GM23338 (cell line): ENCODE measurements at regions not wholly inside any gene's neighbourhood (a gene's known extent, or its start where the extent isn't known, plus 50 kb on each side); places are given as distances from the start of the nearest gene placed in this dataset.

Experiments
- ATAC-seq: fragments of 200-7000 bp; cut with Tn5 transposase; 3 replicates; pipeline ENCODE4 v1.9.1; 2020
- DNase-seq: peaks from one replicate; pipeline ENCODE4 v3.0.0-alpha.2; 2015; ENCODE audit warnings: low spot score
- H2AFZ ChIP-seq: fragments of 200-600 bp; sonication (generic); 2 replicates; pipeline ENCODE4 v1.8.0; 2016; ENCODE audit warnings: antibody characterized with exemption, mild to moderate bottlenecking, moderate library complexity
- H3F3A ChIP-seq: fragments of 200-600 bp; sonication (generic); replicated peaks from 2 replicates; pipeline ENCODE4 v1.8.0; 2017; ENCODE audit warnings: antibody characterized with exemption, mixed run types, low read depth
- H3K27ac ChIP-seq: fragments of 200-600 bp; sonication (generic); 2 replicates; pipeline ENCODE4 v1.6.1; 2016; ENCODE audit warnings: low read depth
- H3K27me3 ChIP-seq: fragments of 200-600 bp; sonication (generic); 2 replicates; pipeline ENCODE4 v1.8.0; 2016; ENCODE audit warnings: mild to moderate bottlenecking, mixed run types, moderate library complexity; ENCODE audit not compliant: insufficient read depth
- H3K36me3 ChIP-seq: fragments of 200-600 bp; sonication (generic); 2 replicates; pipeline ENCODE4 v1.8.0; 2016; ENCODE audit warnings: mild to moderate bottlenecking; ENCODE audit not compliant: insufficient read depth
- H3K4me1 ChIP-seq: fragments of 200-600 bp; sonication (generic); 2 replicates; pipeline ENCODE4 v1.8.0; 2016; ENCODE audit warnings: mild to moderate bottlenecking, moderate library complexity; ENCODE audit not compliant: insufficient read depth
- H3K4me2 ChIP-seq: fragments of 200-600 bp; sonication (generic); 2 replicates; pipeline ENCODE4 v1.7.1; 2017; ENCODE audit warnings: mixed run types
- H3K4me3 ChIP-seq: fragments of 200-600 bp; sonication (generic); 2 replicates; pipeline ENCODE4 v1.6.1; 2016; ENCODE audit warnings: mixed run types
- H3K79me2 ChIP-seq: fragments of 200-600 bp; sonication (generic); replicated peaks from 2 replicates; pipeline ENCODE4 v1.8.0; 2017; ENCODE audit warnings: mild to moderate bottlenecking; ENCODE audit not compliant: insufficient read depth
- H3K9me2 ChIP-seq: fragments of 200-600 bp; sonication (generic); 2 replicates; pipeline ENCODE4 v1.8.0; 2017; ENCODE audit not compliant: insufficient read depth
- H4K20me1 ChIP-seq: fragments of 200-600 bp; sonication (generic); replicated peaks from 2 replicates; pipeline ENCODE4 v1.8.0; 2017; ENCODE audit warnings: mild to moderate bottlenecking; ENCODE audit not compliant: insufficient read depth
- H3K27ac Mint-ChIP-seq: 2 replicates; pipeline ENCODE4 v1.8.0; 2020; ENCODE audit warnings: inconsistent platforms, mild to moderate bottlenecking, moderate library complexity, mixed read lengths
- H3K27me3 Mint-ChIP-seq: 3 replicates; pipeline ENCODE4 v1.8.0; 2022; ENCODE audit warnings: low read depth, mild to moderate bottlenecking, moderate library complexity, mixed read lengths, inconsistent platforms; ENCODE audit not compliant: insufficient read depth, poor library complexity
- H3K36me3 Mint-ChIP-seq: 3 replicates; pipeline ENCODE4 v1.8.0; 2021; ENCODE audit warnings: low read depth, mild to moderate bottlenecking, inconsistent platforms, moderate library complexity, mixed read lengths
- H3K4me1 Mint-ChIP-seq: 3 replicates; pipeline ENCODE4 v1.8.0; 2020; ENCODE audit warnings: mild to moderate bottlenecking, inconsistent platforms, mixed read lengths
- H3K4me3 Mint-ChIP-seq: 3 replicates; pipeline ENCODE4 v1.8.0; 2021; ENCODE audit warnings: moderate library complexity, mild to moderate bottlenecking, inconsistent platforms, mixed read lengths
- H3K9me3 Mint-ChIP-seq: 3 replicates; pipeline ENCODE4 v1.8.0; 2020; ENCODE audit warnings: moderate library complexity, mild to moderate bottlenecking, inconsistent platforms, mixed read lengths
- CREB1 ChIP-seq: fragments of 250-450 bp; sonication (Bioruptor Pico); IDR thresholded peaks from 2 replicates; pipeline ENCODE4 v1.5.0; 2020; ENCODE audit warnings: low read depth, mild to moderate bottlenecking, moderate library complexity
- EZH2 ChIP-seq: fragments of 200-600 bp; sonication (generic); IDR thresholded peaks from one replicate; pipeline ENCODE4 v1.8.0; 2017; ENCODE audit warnings: antibody characterized with exemption, mild to moderate bottlenecking, low read depth; ENCODE audit not compliant: unreplicated experiment
- EZH2phosphoT487 ChIP-seq: fragments of 200-600 bp; sonication (generic); IDR thresholded peaks from one replicate; pipeline ENCODE4 v1.8.1; 2018; ENCODE audit warnings: antibody characterized with exemption; ENCODE audit not compliant: unreplicated experiment
- JUNB ChIP-seq: IDR thresholded peaks from one replicate; pipeline ENCODE4 v1.6.1; 2016; ENCODE audit warnings: antibody characterized with exemption; ENCODE audit not compliant: unreplicated experiment
- NANOG ChIP-seq: IDR thresholded peaks from 2 replicates; pipeline ENCODE4 v1.6.1; 2016; ENCODE audit warnings: antibody characterized with exemption, borderline replicate concordance
- STAT1 ChIP-seq: IDR thresholded peaks from one replicate; pipeline ENCODE4 v1.6.1; 2016; ENCODE audit warnings: antibody characterized with exemption; ENCODE audit not compliant: unreplicated experiment
- ZNF331 ChIP-seq: fragments of 250-450 bp; sonication (Bioruptor Pico); IDR thresholded peaks from 2 replicates; pipeline ENCODE4 v1.5.0; 2020; ENCODE audit warnings: low read depth, mild to moderate bottlenecking, moderate library complexity
- TF ChIP-seq, protein P1 (sequence below): fragments of 250-450 bp; sonication (Bioruptor Pico); IDR thresholded peaks from 2 replicates; pipeline ENCODE4 v1.5.0; 2020; ENCODE audit warnings: mild to moderate bottlenecking, moderate library complexity
- TF ChIP-seq, protein P2 (sequence below), 2 experiments: fragments of 200-600 bp in 1 of 2; sonication (generic) in 1 of 2; conservative IDR thresholded peaks; 2 replicates each; pipeline versions ENCODE4 v1.5.1 to v1.6.1; 2016 to 2017; ENCODE audit warnings: antibody characterized with exemption in 2 of 2, low read depth in 2 of 2, mild to moderate bottlenecking in 2 of 2, moderate library complexity in 1 of 2

DNA sequence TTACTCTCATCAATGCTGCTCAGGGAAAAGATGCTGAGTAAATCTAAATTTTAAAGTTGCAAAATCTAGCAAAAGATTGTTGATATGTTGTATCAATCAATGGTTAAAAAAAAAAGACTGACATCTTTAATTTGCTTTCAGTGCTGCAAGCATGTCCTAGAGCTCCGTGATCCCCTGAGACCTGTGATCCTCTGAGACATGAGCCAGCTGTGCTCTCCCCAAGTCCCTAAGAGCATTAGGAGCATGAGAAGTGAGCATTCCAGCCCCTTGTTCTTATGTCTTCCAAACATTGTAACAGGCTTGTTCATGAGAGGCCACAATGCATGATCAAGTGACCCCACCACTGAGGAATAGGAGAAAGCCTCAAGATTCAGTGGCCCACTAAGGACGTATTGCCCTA is 116.6 kb downstream of the DAD1 start (continued):
- TF ChIP-seq, protein P1, sequence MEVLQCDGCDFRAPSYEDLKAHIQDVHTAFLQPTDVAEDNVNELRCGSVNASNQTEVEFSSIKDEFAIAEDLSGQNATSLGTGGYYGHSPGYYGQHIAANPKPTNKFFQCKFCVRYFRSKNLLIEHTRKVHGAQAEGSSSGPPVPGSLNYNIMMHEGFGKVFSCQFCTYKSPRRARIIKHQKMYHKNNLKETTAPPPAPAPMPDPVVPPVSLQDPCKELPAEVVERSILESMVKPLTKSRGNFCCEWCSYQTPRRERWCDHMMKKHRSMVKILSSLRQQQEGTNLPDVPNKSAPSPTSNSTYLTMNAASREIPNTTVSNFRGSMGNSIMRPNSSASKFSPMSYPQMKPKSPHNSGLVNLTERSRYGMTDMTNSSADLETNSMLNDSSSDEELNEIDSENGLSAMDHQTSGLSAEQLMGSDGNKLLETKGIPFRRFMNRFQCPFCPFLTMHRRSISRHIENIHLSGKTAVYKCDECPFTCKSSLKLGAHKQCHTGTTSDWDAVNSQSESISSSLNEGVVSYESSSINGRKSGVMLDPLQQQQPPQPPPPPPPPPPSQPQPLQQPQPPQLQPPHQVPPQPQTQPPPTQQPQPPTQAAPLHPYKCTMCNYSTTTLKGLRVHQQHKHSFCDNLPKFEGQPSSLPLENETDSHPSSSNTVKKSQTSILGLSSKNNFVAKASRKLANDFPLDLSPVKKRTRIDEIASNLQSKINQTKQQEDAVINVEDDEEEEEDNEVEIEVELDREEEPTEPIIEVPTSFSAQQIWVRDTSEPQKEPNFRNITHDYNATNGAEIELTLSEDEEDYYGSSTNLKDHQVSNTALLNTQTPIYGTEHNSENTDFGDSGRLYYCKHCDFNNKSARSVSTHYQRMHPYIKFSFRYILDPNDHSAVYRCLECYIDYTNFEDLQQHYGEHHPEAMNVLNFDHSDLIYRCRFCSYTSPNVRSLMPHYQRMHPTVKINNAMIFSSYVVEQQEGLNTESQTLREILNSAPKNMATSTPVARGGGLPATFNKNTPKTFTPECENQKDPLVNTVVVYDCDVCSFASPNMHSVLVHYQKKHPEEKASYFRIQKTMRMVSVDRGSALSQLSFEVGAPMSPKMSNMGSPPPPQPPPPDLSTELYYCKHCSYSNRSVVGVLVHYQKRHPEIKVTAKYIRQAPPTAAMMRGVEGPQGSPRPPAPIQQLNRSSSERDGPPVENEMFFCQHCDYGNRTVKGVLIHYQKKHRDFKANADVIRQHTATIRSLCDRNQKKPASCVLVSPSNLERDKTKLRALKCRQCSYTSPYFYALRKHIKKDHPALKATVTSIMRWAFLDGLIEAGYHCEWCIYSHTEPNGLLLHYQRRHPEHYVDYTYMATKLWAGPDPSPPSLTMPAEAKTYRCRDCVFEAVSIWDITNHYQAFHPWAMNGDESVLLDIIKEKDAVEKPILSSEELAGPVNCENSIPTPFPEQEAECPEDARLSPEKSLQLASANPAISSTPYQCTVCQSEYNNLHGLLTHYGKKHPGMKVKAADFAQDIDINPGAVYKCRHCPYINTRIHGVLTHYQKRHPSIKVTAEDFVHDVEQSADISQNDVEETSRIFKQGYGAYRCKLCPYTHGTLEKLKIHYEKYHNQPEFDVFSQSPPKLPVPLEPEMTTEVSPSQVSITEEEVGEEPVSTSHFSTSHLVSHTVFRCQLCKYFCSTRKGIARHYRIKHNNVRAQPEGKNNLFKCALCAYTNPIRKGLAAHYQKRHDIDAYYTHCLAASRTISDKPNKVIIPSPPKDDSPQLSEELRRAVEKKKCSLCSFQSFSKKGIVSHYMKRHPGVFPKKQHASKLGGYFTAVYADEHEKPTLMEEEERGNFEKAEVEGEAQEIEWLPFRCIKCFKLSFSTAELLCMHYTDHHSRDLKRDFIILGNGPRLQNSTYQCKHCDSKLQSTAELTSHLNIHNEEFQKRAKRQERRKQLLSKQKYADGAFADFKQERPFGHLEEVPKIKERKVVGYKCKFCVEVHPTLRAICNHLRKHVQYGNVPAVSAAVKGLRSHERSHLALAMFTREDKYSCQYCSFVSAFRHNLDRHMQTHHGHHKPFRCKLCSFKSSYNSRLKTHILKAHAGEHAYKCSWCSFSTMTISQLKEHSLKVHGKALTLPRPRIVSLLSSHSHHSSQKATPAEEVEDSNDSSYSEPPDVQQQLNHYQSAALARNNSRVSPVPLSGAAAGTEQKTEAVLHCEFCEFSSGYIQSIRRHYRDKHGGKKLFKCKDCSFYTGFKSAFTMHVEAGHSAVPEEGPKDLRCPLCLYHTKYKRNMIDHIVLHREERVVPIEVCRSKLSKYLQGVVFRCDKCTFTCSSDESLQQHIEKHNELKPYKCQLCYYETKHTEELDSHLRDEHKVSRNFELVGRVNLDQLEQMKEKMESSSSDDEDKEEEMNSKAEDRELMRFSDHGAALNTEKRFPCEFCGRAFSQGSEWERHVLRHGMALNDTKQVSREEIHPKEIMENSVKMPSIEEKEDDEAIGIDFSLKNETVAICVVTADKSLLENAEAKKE (CRISPR knock-in tag): no peak
- TF ChIP-seq CREB1 (CRISPR knock-in tag): no peak
- TF ChIP-seq NANOG: no peak
- no peak for TF ChIP-seq EZH2phosphoT487
- no peak for TF ChIP-seq JUNB

DNA sequence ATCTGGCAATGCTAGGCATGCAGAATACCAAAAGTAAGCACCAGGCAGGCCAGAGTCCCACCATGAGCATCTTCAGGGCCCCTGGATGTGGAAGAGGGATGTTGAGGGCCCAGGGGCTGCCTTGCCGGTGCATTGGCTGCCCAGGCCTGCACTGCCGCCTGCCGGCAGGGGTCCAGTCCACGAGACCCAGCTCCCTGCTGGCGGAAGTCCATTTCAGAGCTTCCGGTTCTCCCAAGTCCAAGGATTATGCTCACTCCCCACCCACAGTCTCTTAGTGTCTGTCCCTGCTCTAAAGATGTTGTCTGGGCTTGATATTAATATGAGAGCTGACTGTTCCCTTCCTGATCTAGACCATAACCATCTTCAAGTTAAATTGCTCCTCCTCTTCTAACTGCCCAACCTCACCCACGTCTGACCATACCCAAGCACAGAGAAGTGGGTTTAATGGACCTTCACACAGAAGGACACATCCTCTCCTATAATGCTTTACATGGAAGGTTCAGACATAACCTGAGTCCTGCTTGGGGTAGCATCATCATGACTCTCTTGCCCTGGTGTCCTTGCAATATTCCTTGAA is 117.4 kb downstream of the DAD1 start:
- no peak overlapping the region for H3K4me3 Mint-ChIP-seq
- H3F3A ChIP-seq: no peaks in the 10 kb centered on the region
- H3K27ac ChIP-seq: no peak overlapping the region
- H3K9me3 Mint-ChIP-seq: no peaks in the 10 kb centered on the region
- no peaks in the 10 kb centered on the region for H3K36me3 ChIP-seq
- peaks cover 5% of the 10 kb centered on the region for H3K4me1 ChIP-seq
- H3K4me2 ChIP-seq: no peak overlapping the region
- H3K79me2 ChIP-seq: no peaks in the 10 kb centered on the region
- no peak overlapping the region for H3K27ac Mint-ChIP-seq
- peaks cover 17% of the 10 kb centered on the region for H3K4me1 Mint-ChIP-seq
- ATAC-seq (peak; percentile 81), DNase-seq (peak; percentile 73)
- peak overlapping the region; percentile 87; the same call in 1 of the 2 replicates for H2AFZ ChIP-seq
- no peak for TF ChIP-seq ZNF331 (CRISPR knock-in tag)
- no peak for TF ChIP-seq STAT1
- TF ChIP-seq EZH2: no peak
- TF ChIP-seq, protein P2, sequence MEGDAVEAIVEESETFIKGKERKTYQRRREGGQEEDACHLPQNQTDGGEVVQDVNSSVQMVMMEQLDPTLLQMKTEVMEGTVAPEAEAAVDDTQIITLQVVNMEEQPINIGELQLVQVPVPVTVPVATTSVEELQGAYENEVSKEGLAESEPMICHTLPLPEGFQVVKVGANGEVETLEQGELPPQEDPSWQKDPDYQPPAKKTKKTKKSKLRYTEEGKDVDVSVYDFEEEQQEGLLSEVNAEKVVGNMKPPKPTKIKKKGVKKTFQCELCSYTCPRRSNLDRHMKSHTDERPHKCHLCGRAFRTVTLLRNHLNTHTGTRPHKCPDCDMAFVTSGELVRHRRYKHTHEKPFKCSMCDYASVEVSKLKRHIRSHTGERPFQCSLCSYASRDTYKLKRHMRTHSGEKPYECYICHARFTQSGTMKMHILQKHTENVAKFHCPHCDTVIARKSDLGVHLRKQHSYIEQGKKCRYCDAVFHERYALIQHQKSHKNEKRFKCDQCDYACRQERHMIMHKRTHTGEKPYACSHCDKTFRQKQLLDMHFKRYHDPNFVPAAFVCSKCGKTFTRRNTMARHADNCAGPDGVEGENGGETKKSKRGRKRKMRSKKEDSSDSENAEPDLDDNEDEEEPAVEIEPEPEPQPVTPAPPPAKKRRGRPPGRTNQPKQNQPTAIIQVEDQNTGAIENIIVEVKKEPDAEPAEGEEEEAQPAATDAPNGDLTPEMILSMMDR (conservative IDR thresholded peaks at IDR 0.05; ENCODE audit: low read depth in 2 of 2): peak; percentile 49 to 68
- H3K36me3 Mint-ChIP-seq: no peaks in the 10 kb centered on the region
- H3K4me3 ChIP-seq: no peak overlapping the region
- no peaks in the 10 kb centered on the region for H3K27me3 ChIP-seq
- H4K20me1 ChIP-seq: no peaks in the 10 kb centered on the region
- H3K9me2 ChIP-seq: no peaks in the 10 kb centered on the region
- peaks cover 3% of the 10 kb centered on the region for H3K27me3 Mint-ChIP-seq
